ENCODE measurements at regions not wholly inside any gene's neighbourhood (a gene's known extent, or its start where the extent isn't known, plus 50 kb on each side); places are given as distances from the start of the nearest gene placed in this dataset.
A peak's percentile ranks its signal among the peaks of the same experiment; 100 is the strongest.
"Not testable (repeated sequence)": the region's sequence is repeated elsewhere in the genome, so short reads cannot be mapped to it uniquely, and the experiment has no call there.

GRCh38 chr9:66601472-66601871 is 299.1 kb upstream of the ZNF658 start:
- not testable (repeated sequence) for H3K27me3 ChIP-seq, H3K9me3 ChIP-seq, DNase-seq, H3K36me3 ChIP-seq, H3K4me3 ChIP-seq

- H3K36me3 ChIP-seq, H3K9me3 ChIP-seq, DNase-seq, H3K4me3 ChIP-seq, H3K27me3 ChIP-seq: not testable (repeated sequence)
Measured at GRCh38 chr9:66631521-66632046, 268.9 kb upstream of the ZNF658 start.

GRCh38 chr9:66647675-66648074 is 252.8 kb upstream of the ZNF658 start:
- not testable (repeated sequence) for DNase-seq, H3K4me3 ChIP-seq, H3K9me3 ChIP-seq, H3K27me3 ChIP-seq, H3K36me3 ChIP-seq

DNA sequence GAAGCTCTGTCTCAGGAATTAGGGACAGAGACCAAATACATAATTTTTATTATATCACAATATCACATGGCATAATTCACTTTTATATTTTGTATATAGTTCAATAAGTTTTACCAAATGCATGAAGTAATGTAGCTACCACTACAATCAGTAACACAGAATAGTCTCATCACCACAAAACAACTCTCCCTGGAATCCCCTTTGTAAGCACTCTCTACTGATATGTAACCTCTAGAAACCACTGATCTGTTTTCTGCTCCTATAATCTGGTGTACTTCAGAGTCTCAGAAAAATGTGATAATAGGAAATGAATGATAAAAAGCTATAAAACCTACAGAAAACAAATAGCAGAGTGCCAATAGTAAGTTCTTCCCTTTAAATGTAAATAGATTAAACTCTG is 210.3 kb upstream of the ZNF658 start:
- H3K36me3 ChIP-seq = not testable (repeated sequence)

DNA sequence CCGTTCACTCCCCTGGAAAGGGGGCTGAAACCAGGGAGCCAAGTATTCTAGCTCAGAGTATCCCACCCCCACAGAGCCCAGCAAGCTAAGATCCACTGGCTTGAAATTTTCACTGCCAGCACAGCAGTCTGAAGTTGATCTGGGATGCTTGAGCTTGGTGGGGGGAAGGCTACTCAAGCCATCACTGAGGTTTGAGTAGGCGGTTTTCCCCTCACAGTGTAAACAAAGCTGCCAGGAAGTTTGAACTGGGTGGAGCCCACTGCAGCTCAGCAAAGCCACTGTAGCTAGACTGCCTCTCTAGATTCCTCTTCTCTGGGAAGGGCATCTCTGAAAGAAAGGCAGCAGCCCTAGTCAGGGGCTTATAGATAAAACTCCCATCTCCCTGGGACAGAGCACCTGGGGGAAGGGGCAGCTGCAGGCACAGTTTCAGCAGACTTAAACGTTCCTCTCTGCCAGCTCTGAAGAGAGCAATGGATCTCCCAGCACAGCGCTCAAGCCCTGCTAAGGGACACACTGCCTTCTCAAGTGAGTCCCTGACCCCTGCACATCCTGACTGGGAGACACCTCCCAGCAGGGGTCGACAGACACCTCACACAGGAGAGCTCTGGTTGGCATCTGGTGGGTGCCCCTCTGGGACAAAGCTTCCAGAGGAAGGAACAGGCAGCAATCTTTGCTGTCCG is 204.8 kb upstream of the ZNF658 start:
- not testable (repeated sequence) for DNase-seq, H3K4me3 ChIP-seq, H3K27me3 ChIP-seq, H3K9me3 ChIP-seq, H3K36me3 ChIP-seq

More for the DNA sequence above, 210.3 kb upstream of the ZNF658 start:
- not testable (repeated sequence) for DNase-seq, H3K4me3 ChIP-seq, H3K9me3 ChIP-seq, H3K27me3 ChIP-seq

- H3K4me3 ChIP-seq, H3K27me3 ChIP-seq, H3K36me3 ChIP-seq, DNase-seq, H3K9me3 ChIP-seq: not testable (repeated sequence)
Measured at GRCh38 chr9:66697343-66698065, 203.0 kb upstream of the ZNF658 start.

DNA sequence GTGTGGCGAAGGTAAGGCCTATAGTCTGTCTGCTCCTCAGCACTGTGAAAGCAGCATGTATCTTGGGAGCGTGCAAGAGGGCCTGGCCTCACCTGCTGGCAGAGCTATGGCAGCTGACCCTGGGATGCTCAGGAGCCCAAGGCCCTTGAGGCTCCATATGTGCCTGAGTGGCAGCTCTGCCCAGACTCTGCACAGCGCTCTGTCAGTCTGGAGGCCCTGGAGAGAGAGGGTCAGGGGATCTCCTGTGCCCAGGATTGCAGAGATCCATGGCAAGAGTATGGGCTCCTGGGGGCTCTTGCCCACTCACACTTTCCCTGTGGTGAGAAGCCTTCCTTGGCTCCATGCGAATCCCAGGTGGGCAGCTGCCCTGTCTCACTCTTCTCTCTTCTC is 202.5 kb upstream of the ZNF658 start:
- not testable (repeated sequence) for H3K9me3 ChIP-seq, H3K36me3 ChIP-seq, H3K4me3 ChIP-seq, H3K27me3 ChIP-seq, DNase-seq

GRCh38 chr9:66701411-66702377 is 198.8 kb upstream of the ZNF658 start:
- not testable (repeated sequence) for H3K36me3 ChIP-seq, H3K27me3 ChIP-seq, H3K9me3 ChIP-seq, H3K4me3 ChIP-seq
- DNase-seq = peak; percentile 2

- not testable (repeated sequence) for H3K36me3 ChIP-seq, H3K9me3 ChIP-seq, H3K4me3 ChIP-seq, H3K27me3 ChIP-seq, DNase-seq
Measured at GRCh38 chr9:66711553-66711952, 189.0 kb upstream of the ZNF658 start.

- H3K27me3 ChIP-seq, H3K36me3 ChIP-seq, DNase-seq, H3K4me3 ChIP-seq, H3K9me3 ChIP-seq: not testable (repeated sequence)
Measured at GRCh38 chr9:66712870-66713269, 187.7 kb upstream of the ZNF658 start.

GRCh38 chr9:66713552-66713951 is 187.0 kb upstream of the ZNF658 start:
- H3K27me3 ChIP-seq, H3K9me3 ChIP-seq, DNase-seq, H3K36me3 ChIP-seq, H3K4me3 ChIP-seq: not testable (repeated sequence)

- not testable (repeated sequence) for H3K36me3 ChIP-seq, H3K9me3 ChIP-seq, H3K4me3 ChIP-seq, H3K27me3 ChIP-seq, DNase-seq
Measured at GRCh38 chr9:66720845-66721244, 179.7 kb upstream of the ZNF658 start.

GRCh38 chr9:66727540-66727939 is 173.0 kb upstream of the ZNF658 start:
- not testable (repeated sequence) for H3K36me3 ChIP-seq, H3K4me3 ChIP-seq, H3K9me3 ChIP-seq, DNase-seq, H3K27me3 ChIP-seq

DNA sequence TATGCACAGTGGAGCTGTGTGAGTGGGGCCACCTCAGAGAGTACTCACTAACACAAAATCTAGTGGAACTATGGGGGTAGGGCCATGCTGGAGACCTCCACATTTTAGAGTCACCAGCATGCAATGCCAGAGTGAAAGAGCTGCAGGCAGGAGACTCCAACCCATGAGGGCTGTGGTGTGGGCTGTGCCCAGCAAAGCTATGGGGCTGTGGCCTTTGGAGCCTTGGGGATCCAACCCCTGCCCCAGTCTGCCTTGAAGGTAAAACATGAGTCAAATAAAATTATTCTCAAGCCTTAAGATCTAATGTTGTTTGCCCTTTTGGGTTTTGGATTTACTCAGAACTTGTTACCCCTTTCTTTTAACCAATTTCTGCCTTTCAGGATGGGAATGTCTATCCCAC is 163.8 kb upstream of the ZNF658 start:
- not testable (repeated sequence) for H3K36me3 ChIP-seq, H3K4me3 ChIP-seq, H3K27me3 ChIP-seq, H3K9me3 ChIP-seq, DNase-seq

- not testable (repeated sequence) for DNase-seq, H3K27me3 ChIP-seq, H3K4me3 ChIP-seq, H3K36me3 ChIP-seq, H3K9me3 ChIP-seq
Measured at GRCh38 chr9:66738418-66738817, 162.1 kb upstream of the ZNF658 start.

GRCh38 chr9:66740136-66740535 is 160.4 kb upstream of the ZNF658 start:
- H3K4me3 ChIP-seq, H3K9me3 ChIP-seq, DNase-seq, H3K36me3 ChIP-seq, H3K27me3 ChIP-seq: not testable (repeated sequence)

- DNase-seq, H3K9me3 ChIP-seq, H3K36me3 ChIP-seq, H3K4me3 ChIP-seq, H3K27me3 ChIP-seq: not testable (repeated sequence)
Measured at GRCh38 chr9:66745846-66746245, 154.7 kb upstream of the ZNF658 start.
